Heart right ventricle (tissue), 16 donors: ENCODE measurements at regions not wholly inside any gene's neighbourhood (a gene's known extent, or its start where the extent isn't known, plus 50 kb on each side); places are given as distances from the start of the nearest gene placed in this dataset.
A peak's percentile ranks its signal among the peaks of the same experiment; 100 is the strongest.

Experiments
- ATAC-seq, 8 donors: fragments of 200-7000 bp; cut with Tn5 transposase; one replicate each; pipeline ENCODE4 v1.9.1; 2020; ENCODE audit warnings: mild to moderate bottlenecking in 8 of 8, moderate library complexity in 8 of 8, moderate number of reproducible peaks in 1 of 8
- DNase-seq, 2 donors: peaks; one replicate each; pipeline ENCODE4 v3.0.0-alpha.2; 2020
- H3K27ac ChIP-seq, 10 donors: fragments of 200-600 bp; sonication (generic) in 2 of 10; one replicate each; pipeline versions ENCODE4 v1.5.0 to v1.8.0; 2020 to 2022; ENCODE audit warnings: mild to moderate bottlenecking in 3 of 10
- H3K27me3 ChIP-seq, 7 donors: fragments of 200-600 bp; one replicate each; pipeline ENCODE4 v1.8.0; 2021 to 2022; ENCODE audit warnings: mild to moderate bottlenecking in 2 of 7
- H3K36me3 ChIP-seq, 9 donors: fragments of 200-600 bp; sonication (generic) in 1 of 9; one replicate each; pipeline versions ENCODE4 v1.5.0 to v1.8.0; 2020 to 2022; ENCODE audit warnings: mild to moderate bottlenecking in 2 of 9
- H3K4me1 ChIP-seq, 9 donors: fragments of 200-600 bp; sonication (generic) in 1 of 9; one replicate each; pipeline versions ENCODE4 v1.5.0 to v1.8.0; 2020 to 2022; ENCODE audit warnings: mild to moderate bottlenecking in 4 of 9
- H3K4me3 ChIP-seq, 10 donors: fragments of 200-600 bp; sonication (generic) in 2 of 10; one replicate each; pipeline versions ENCODE4 v1.5.0 to v1.8.0; 2020 to 2022; ENCODE audit warnings: mild to moderate bottlenecking in 7 of 10, moderate library complexity in 2 of 10
- H3K9me3 ChIP-seq, 11 donors: fragments of 200-600 bp in 10 of 11; sonication (generic) in 2 of 11; one replicate each; pipeline versions ENCODE4 v1.5.0 to v1.8.0; 2013 to 2022; ENCODE audit warnings: mild to moderate bottlenecking in 2 of 11, control low read depth in 1 of 11, moderate library complexity in 1 of 11
- CTCF ChIP-seq, 9 donors: fragments of 200-600 bp; sonication (generic) in 2 of 9; IDR thresholded peaks; one replicate each; pipeline versions ENCODE4 v1.5.0 to v1.8.0; 2021 to 2022; ENCODE audit warnings: antibody characterized with exemption in 9 of 9, mild to moderate bottlenecking in 5 of 9, moderate library complexity in 1 of 9
- WGBS, 2 donors: extraction: QIAGEN DNeasy Blood & Tissue Kit; methylation state at CpG; one replicate each; pipeline ENCODE4 v1.1.7; 2013; ENCODE audit warnings: inconsistent platforms in 1 of 2; 5-methylcytosine and 5-hydroxymethylcytosine counted together
- intact Hi-C, 10 donors: fragments of 100-400 bp; cut with DNase I; formaldehyde crosslinking; loops; one replicate each; pipeline versions ENCODE4 v1.11.1 to v1.14.2; 2022
- donor health status: Arrhythmogenic right ventricular cardiomyopathy.
- donor health status: ischemic (EF 13 %, LVEDD 7.1; RV severe dilation, severe dysfunction).
- donor health status: healthy with polysubstance abuse.
- donor health status: DM: no; HTN: yes; CAD: no.
- donor health status: DM: no; HTN: no; CAD: no.
- donor health status: ischemic (EF 25% LVEDD 6.9; RV normal size, moderate dysfunction).
- donor health status: ischemic (EF 25% LVEDD 5.7; RV mildly dilated, moderate dysfunction).
- donor health status: healthy.
- donor health status: DM: yes; HTN: yes; CAD: no.
- donor health status: Ischemic cardiomyopathy.
- donor health status: ischemic (EF 35%, LVEDD 5.7; RV mildly dilated, moderate dysfunction).
- donor health status: nonischemic (EF 11% LVEDD 7.7; RV severe dilation, severe dysfunction).
- donor health status: DM: yes; HTN: yes; CAD: no.
- donor health status: PGD.
- donor health status: ischemic (EF 29% LVEDD 5.4; RV normal size, mild dysfunction).
- donor health status: nonischemic (EF 23%, LVEDD 6.1; RV moderate dilation, normal function).

- H3K4me1 ChIP-seq = peaks cover 0 to 29% (median 8%) of the 10 kb centered on the region in 9 donors
- DNase-seq (no peak), ATAC-seq (peak in 4 of 8 donors; percentile 4 to 24 (median 14))
- no peak overlapping the region for H3K4me3 ChIP-seq
- H3K27me3 ChIP-seq = no peaks in the 10 kb centered on the region
- no peaks in the 10 kb centered on the region for H3K9me3 ChIP-seq
- H3K36me3 ChIP-seq = no peaks in the 10 kb centered on the region
- TF ChIP-seq CTCF (IDR thresholded peaks at IDR 0.05) = no peak
- intact Hi-C loops = loop anchor here in 2 of 10 donors (10.0 kb wide), 2 partner anchors 157 to 483 kb away; partner anchors contain the start of gene ZEB2 (in 1 of the 2)
- H3K27ac ChIP-seq = peak overlapping the region in 8 of 10 donors; percentile 31 to 75 (median 63)
Observed at GRCh38 chr2:145007960-145008263, 488.0 kb upstream of the ZEB2 start.

- no peaks in the 10 kb centered on the region for H3K36me3 ChIP-seq
- H3K27ac ChIP-seq = peak overlapping the region in 8 of 10 donors; percentile 31 to 75 (median 63)
- WGBS, 2 donors = 48 to 51% methylated on average over 13 of the region's 13 CpGs
- peak; percentile 25 to 66 for DNase-seq
- TF ChIP-seq CTCF (IDR thresholded peaks at IDR 0.05) = no peak
- peak; percentile 68 to 91 (median 82) for ATAC-seq
- no peaks in the 10 kb centered on the region for H3K27me3 ChIP-seq
- peaks cover 0 to 23% (median 6%) of the 10 kb centered on the region in 9 donors for H3K4me1 ChIP-seq
- intact Hi-C loops = loop anchor here in 2 of 10 donors (10.0 kb wide), 2 partner anchors 157 to 483 kb away; partner anchors contain the start of gene ZEB2 (in 1 of the 2)
- no peaks in the 10 kb centered on the region for H3K9me3 ChIP-seq
- H3K4me3 ChIP-seq = no peak overlapping the region
Observed at GRCh38 chr2:145007093-145007959, 487.4 kb upstream of the ZEB2 start.

GRCh38 chr2:145002624-145003023 is 482.7 kb upstream of the ZEB2 start:
- ATAC-seq = no peak
- no peak overlapping the region for H3K27ac ChIP-seq
- peaks cover 0 to 19% (median 4%) of the 10 kb centered on the region in 9 donors for H3K4me1 ChIP-seq
- H3K36me3 ChIP-seq = no peaks in the 10 kb centered on the region
- no peak for TF ChIP-seq CTCF (IDR thresholded peaks at IDR 0.05)
- no peak overlapping the region for H3K4me3 ChIP-seq
- WGBS, 2 donors = 89 to 96% methylated on average over 1 of the region's 1 CpG
- no peak for DNase-seq
- intact Hi-C loops = loop anchor here in 2 of 10 donors (10.0 kb wide), 2 partner anchors 162 to 478 kb away; partner anchors contain the start of gene ZEB2 (in 1 of the 2)
- no peaks in the 10 kb centered on the region for H3K27me3 ChIP-seq
- no peaks in the 10 kb centered on the region for H3K9me3 ChIP-seq

GRCh38 chr2:145000376-145000775 is 480.5 kb upstream of the ZEB2 start:
- Histone ChIP-seq H3K9me3 (no peaks in the 10 kb centered on the region), H3K27ac (peak overlapping the region in 7 of 10 donors; percentile 7 to 73 (median 59)), H3K4me3 (no peak overlapping the region), H3K4me1 (peaks cover 0 to 22% (median 4%) of the 10 kb centered on the region in 9 donors), H3K36me3 (no peaks in the 10 kb centered on the region), H3K27me3 (no peaks in the 10 kb centered on the region)
- no peak for ATAC-seq
- intact Hi-C loops = loop anchor here in 2 of 10 donors (10.0 kb wide), 2 partner anchors 164 to 476 kb away; partner anchors contain the start of gene ZEB2 (in 1 of the 2)
- no peak for DNase-seq
- no peak for TF ChIP-seq CTCF (IDR thresholded peaks at IDR 0.05)
